A673 (cell line): ENCODE measurements at regions not wholly inside any gene's neighbourhood (a gene's known extent, or its start where the extent isn't known, plus 50 kb on each side); places are given as distances from the start of the nearest gene placed in this dataset.

Experiments used
- CTCF ChIP-seq: fragments of 300-800, 200-600 bp; sonication (generic); conservative IDR thresholded peaks from 2 replicates; pipeline ENCODE4 v1.5.1; 2017; ENCODE audit warnings: low read depth, mild to moderate bottlenecking, antibody characterized with exemption, low read length, moderate library complexity, mixed read lengths
- EZH2 ChIP-seq: fragments of 200-600 bp; sonication (generic); IDR thresholded peaks from 2 replicates; pipeline ENCODE4 v1.6.1; 2017; ENCODE audit warnings: borderline replicate concordance, low read depth, mild to moderate bottlenecking, mixed read lengths, antibody characterized with exemption, low read length; ENCODE audit not compliant: poor library complexity, severe bottlenecking

DNA sequence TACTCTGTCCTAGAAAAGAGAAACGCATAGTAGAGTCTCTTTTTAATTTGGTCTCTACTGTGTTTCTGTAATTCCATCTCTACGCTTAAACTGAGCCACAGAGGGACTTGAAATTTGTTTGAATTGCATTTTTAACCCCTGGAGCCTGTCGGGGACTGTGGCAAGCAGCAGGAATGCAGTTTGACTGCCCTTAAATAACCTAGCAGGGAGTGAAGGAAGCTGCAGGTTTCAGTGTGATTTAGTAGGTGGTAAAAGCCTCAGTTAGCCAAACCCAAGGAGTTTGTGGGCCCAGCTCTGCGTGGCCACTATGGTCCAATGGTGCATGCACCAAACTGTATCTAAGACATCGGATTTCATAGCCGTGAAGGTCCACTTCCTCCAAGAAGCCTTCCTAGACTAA is 70.3 kb upstream of the MC3R start:
- TF ChIP-seq EZH2 (no peak), CTCF (no peak)
